GM12872 (cell line): ENCODE measurements at regions not wholly inside any gene's neighbourhood (a gene's known extent, or its start where the extent isn't known, plus 50 kb on each side); places are given as distances from the start of the nearest gene placed in this dataset.

Experiments
- CTCF ChIP-seq: IDR thresholded peaks from 3 replicates; pipeline ENCODE4 v1.5.1; 2011; ENCODE audit warnings: low read depth, mild to moderate bottlenecking, low read length, moderate library complexity; ENCODE audit not compliant: insufficient read depth

- no peak for TF ChIP-seq CTCF
Observed at GRCh38 chr11:129618046-129618569, 197.5 kb upstream of the TMEM45B start.

GRCh38 chr11:129620237-129621104, 195.2 kb upstream of the TMEM45B start:
- TF ChIP-seq CTCF, result no peak

GRCh38 chr11:129625930-129626329, 189.7 kb upstream of the TMEM45B start:
- TF ChIP-seq CTCF, result no peak

- no peak for TF ChIP-seq CTCF
Observed at GRCh38 chr11:129631201-129631600, 184.4 kb upstream of the TMEM45B start.

GRCh38 chr11:129636926-129637325, 178.7 kb upstream of the TMEM45B start:
- TF ChIP-seq CTCF, result no peak

GRCh38 chr11:129637473-129637872, 178.2 kb upstream of the TMEM45B start:
- TF ChIP-seq CTCF, result no peak

- TF ChIP-seq CTCF, result no peak
Observed at GRCh38 chr11:129637983-129638776, 177.5 kb upstream of the TMEM45B start.
